Esophagus squamous epithelium (tissue), 4 donors: ENCODE measurements at regions not wholly inside any gene's neighbourhood (a gene's known extent, or its start where the extent isn't known, plus 50 kb on each side); places are given as distances from the start of the nearest gene placed in this dataset.
"Not testable (repeated sequence)": the region's sequence is repeated elsewhere in the genome, so short reads cannot be mapped to it uniquely, and the experiment has no call there.

Experiments
- CTCF ChIP-seq, 6 experiments: fragments of 450-650 bp in 4 of 6; fragments of 200-600 bp in 2 of 6; sonication (generic) in 2 of 6; IDR thresholded peaks; one replicate each; pipeline ENCODE4 v1.5.1; 2016 to 2019; ENCODE audit warnings: antibody characterized with exemption in 6 of 6, mild to moderate bottlenecking in 4 of 6, moderate library complexity in 4 of 6
- POLR2A ChIP-seq, 4 donors: fragments of 450-650 bp; IDR thresholded peaks; one replicate each; pipeline ENCODE4 v1.6.1; 2017; ENCODE audit warnings: antibody characterized with exemption in 4 of 4, mild to moderate bottlenecking in 4 of 4, moderate library complexity in 3 of 4

GRCh38 chr2:87222131-87222530 is 200.5 kb upstream of the PLGLB1 start:
- not testable (repeated sequence) for TF ChIP-seq POLR2A, CTCF (IDR thresholded peaks at IDR 0.05)
